ENCODE measurements at regions not wholly inside any gene's neighbourhood (a gene's known extent, or its start where the extent isn't known, plus 50 kb on each side); places are given as distances from the start of the nearest gene placed in this dataset.

- no peak overlapping the region for H2BK5ac ChIP-seq (ENCODE audit: insufficient read length, low read length)
- Mint-ChIP-seq H3K27ac (no peak overlapping the region), H3K27me3 (ENCODE audit: low read depth) (no peaks in the 10 kb centered on the region; the same call in 1 of the 2 replicates), H3K9me3 (peaks cover 84 to 87% of the 10 kb centered on the region in 2 experiments), H3K4me1 (no peaks in the 10 kb centered on the region), H3K4me3 (no peak overlapping the region), H3K36me3 (ENCODE audit: insufficient read depth in 1 of 3, low read depth in 3 of 3) (peaks cover 10 to 27% (median 12%) of the 10 kb centered on the region in 3 experiments; a peak in 6 of 7 replicates)
- H3K56ac ChIP-seq (ENCODE audit: insufficient read length, low read depth, low read length), result no peak overlapping the region
- no peaks in the 10 kb centered on the region for H3K79me1 ChIP-seq (ENCODE audit: insufficient read depth, low read depth, low read length, poor library complexity, severe bottlenecking)
- no peak overlapping the region for H2AK5ac ChIP-seq (ENCODE audit: insufficient read length, low read length)
- H3K23me2 ChIP-seq (ENCODE audit: insufficient read length, low read depth, low read length, poor library complexity, severe bottlenecking), result no peaks in the 10 kb centered on the region
- TF ChIP-seq CTCF (conservative IDR thresholded peaks at IDR 0.05), result no peak
- no peak for DNase-seq
- no peak overlapping the region for H4K91ac ChIP-seq (ENCODE audit: insufficient read length, low read depth, low read length)
- WGBS (ENCODE audit: extremely low coverage, insufficient read length, low lambda C conversion rate), result no CpG with 5 or more reads among the region's 33 CpGs
- H3K4ac ChIP-seq (ENCODE audit: low read depth, low read length), result no peak overlapping the region
- no peak overlapping the region for H3K14ac ChIP-seq (ENCODE audit: insufficient read depth, low read length)
- no peak overlapping the region for H2BK20ac ChIP-seq (ENCODE audit: low read depth, low read length, poor library complexity, severe bottlenecking)
- H3K4me1 ChIP-seq (ENCODE audit: insufficient read depth, low read length), result no peaks in the 10 kb centered on the region
- no peak overlapping the region for H3K9ac ChIP-seq (ENCODE audit: extremely low read depth, insufficient read length, low read length)
- no peaks in the 10 kb centered on the region for H3K27me3 ChIP-seq (ENCODE audit: insufficient read depth, low read length)
- H3K4me2 ChIP-seq (ENCODE audit: insufficient read depth, insufficient read length, low read length), result no peak overlapping the region
- no peaks in the 10 kb centered on the region for H3K79me2 ChIP-seq (ENCODE audit: insufficient read depth, low read length)
- peaks cover 58% of the 10 kb centered on the region for H3K9me3 ChIP-seq (ENCODE audit: control insufficient read depth, low read depth, low read length)
- no peak overlapping the region for H2AFZ ChIP-seq (ENCODE audit: low read length)
- H4K8ac ChIP-seq (replicated peaks; ENCODE audit: insufficient read length, low read depth, low read length), result no peak overlapping the region
- no peak overlapping the region for H3K23ac ChIP-seq (ENCODE audit: insufficient read length, low read depth, low read length)
- no peak overlapping the region for H3K27ac ChIP-seq (ENCODE audit: insufficient read length, low read depth, low read length)
- H4K5ac ChIP-seq (ENCODE audit: insufficient read length, low read depth, low read length), result no peak overlapping the region
- H2BK120ac ChIP-seq (ENCODE audit: low read depth, low read length, poor library complexity, severe bottlenecking), result no peak overlapping the region
- no peak overlapping the region for H3T11ph ChIP-seq (ENCODE audit: low read length)
- no peak overlapping the region for H2BK15ac ChIP-seq (ENCODE audit: low read depth, low read length)
- no peak overlapping the region for H2BK12ac ChIP-seq (ENCODE audit: insufficient read length, low read depth, low read length)
- no peak overlapping the region for H3K18ac ChIP-seq (ENCODE audit: insufficient read length, low read depth, low read length)
- H4K20me1 ChIP-seq (ENCODE audit: control insufficient read depth, insufficient read depth, insufficient read length), result no peaks in the 10 kb centered on the region
Measured at GRCh38 chr16:35255186-35255803, 1795.9 kb downstream of the TP53TG3F start.

Data from H9 (cell line).